Neutrophil (primary cell): ENCODE measurements at regions not wholly inside any gene's neighbourhood (a gene's known extent, or its start where the extent isn't known, plus 50 kb on each side); places are given as distances from the start of the nearest gene placed in this dataset.
"Not testable (repeated sequence)": the region's sequence is repeated elsewhere in the genome, so short reads cannot be mapped to it uniquely, and the experiment has no call there.

Source experiments
- H3K27ac ChIP-seq: fragments of 200-600 bp; sonication (generic); 2 replicates; pipeline ENCODE4 v1.5.1; 2016; ENCODE audit warnings: mild to moderate bottlenecking, moderate library complexity
- H3K27me3 ChIP-seq: fragments of 200-600 bp; sonication (generic); 2 replicates; pipeline ENCODE4 v1.6.0; 2016; ENCODE audit warnings: mild to moderate bottlenecking
- H3K36me3 ChIP-seq: fragments of 200-600 bp; sonication (generic); 2 replicates; pipeline ENCODE4 v1.5.1; 2017
- H3K4me1 ChIP-seq, 2 experiments: fragments of 200-600 bp in 1 of 2; sonication (generic) in 1 of 2; 1 replicate in 1 of 2; 2 replicates in 1 of 2; pipeline versions ENCODE4 v1.5.1 to v1.6.1; 2013 to 2016; ENCODE audit warnings: low read depth in 1 of 2, low read length in 1 of 2, mild to moderate bottlenecking in 1 of 2, moderate library complexity in 1 of 2; ENCODE audit not compliant: control insufficient read depth in 1 of 2, insufficient read depth in 1 of 2
- H3K4me3 ChIP-seq, 2 experiments: fragments of 200-600 bp in 1 of 2; sonication (generic) in 1 of 2; 1 replicate in 1 of 2; 2 replicates in 1 of 2; pipeline ENCODE4 v1.5.1; 2013 to 2016; ENCODE audit warnings: low read depth in 1 of 2, low read length in 1 of 2, mild to moderate bottlenecking in 1 of 2, moderate library complexity in 1 of 2
- H3K9me3 ChIP-seq: fragments of 200-600 bp; sonication (generic); 2 replicates; pipeline ENCODE4 v1.5.1; 2016
- CTCF ChIP-seq: fragments of 200-600 bp; sonication (generic); IDR thresholded peaks from 2 replicates; pipeline ENCODE4 v1.5.1; 2016; ENCODE audit warnings: antibody characterized with exemption

GRCh38 chr4:19557161-19557560 is 694.5 kb upstream of the SLIT2 start:
- Histone ChIP-seq H3K27me3 (no peaks in the 10 kb centered on the region), H3K36me3 (no peaks in the 10 kb centered on the region), H3K9me3 (no peaks in the 10 kb centered on the region), H3K27ac (no peak overlapping the region), H3K4me3 (no peak overlapping the region), H3K4me1 (no peaks in the 10 kb centered on the region)
- no peak for TF ChIP-seq CTCF

GRCh38 chr4:19556276-19556675 is 695.4 kb upstream of the SLIT2 start:
- H3K27ac ChIP-seq: not testable (repeated sequence)

GRCh38 chr4:19547463-19547862 is 704.2 kb upstream of the SLIT2 start:
- H3K27me3 ChIP-seq: no peaks in the 10 kb centered on the region
- no peaks in the 10 kb centered on the region for H3K9me3 ChIP-seq
- H3K27ac ChIP-seq: no peak overlapping the region
- TF ChIP-seq CTCF: no peak
- H3K4me1 ChIP-seq: no peaks in the 10 kb centered on the region
- H3K36me3 ChIP-seq: no peaks in the 10 kb centered on the region
- no peak overlapping the region for H3K4me3 ChIP-seq

More at GRCh38 chr4:19556276-19556675, 695.4 kb upstream of the SLIT2 start:
- not testable (repeated sequence) for H3K4me3 ChIP-seq, H3K4me1 ChIP-seq, H3K36me3 ChIP-seq, H3K9me3 ChIP-seq, H3K27me3 ChIP-seq

GRCh38 chr4:19544446-19545125 is 707.1 kb upstream of the SLIT2 start:
- TF ChIP-seq CTCF: no peak
- Histone ChIP-seq H3K9me3 (no peaks in the 10 kb centered on the region), H3K4me1 (no peaks in the 10 kb centered on the region), H3K36me3 (no peaks in the 10 kb centered on the region), H3K27ac (no peak overlapping the region), H3K27me3 (no peaks in the 10 kb centered on the region), H3K4me3 (no peak overlapping the region)

GRCh38 chr4:19540859-19541540 is 710.7 kb upstream of the SLIT2 start:
- Histone ChIP-seq H3K27ac (no peak overlapping the region), H3K4me1 (no peaks in the 10 kb centered on the region), H3K4me3 (no peak overlapping the region), H3K27me3 (no peaks in the 10 kb centered on the region), H3K36me3 (no peaks in the 10 kb centered on the region), H3K9me3 (no peaks in the 10 kb centered on the region)
- no peak for TF ChIP-seq CTCF

GRCh38 chr4:19539201-19539600 is 712.5 kb upstream of the SLIT2 start:
- no peaks in the 10 kb centered on the region for H3K4me1 ChIP-seq
- H3K9me3 ChIP-seq: no peaks in the 10 kb centered on the region
- no peaks in the 10 kb centered on the region for H3K36me3 ChIP-seq
- TF ChIP-seq CTCF: no peak
- H3K4me3 ChIP-seq: no peak overlapping the region
- no peaks in the 10 kb centered on the region for H3K27me3 ChIP-seq
- no peak overlapping the region for H3K27ac ChIP-seq
